GM23338 (cell line): ENCODE measurements at regions not wholly inside any gene's neighbourhood (a gene's known extent, or its start where the extent isn't known, plus 50 kb on each side); places are given as distances from the start of the nearest gene placed in this dataset.

Experiments used
- ATAC-seq: fragments of 200-7000 bp; cut with Tn5 transposase; 3 replicates; pipeline ENCODE4 v1.9.1; 2020
- DNase-seq: peaks from one replicate; pipeline ENCODE4 v3.0.0-alpha.2; 2015; ENCODE audit warnings: low spot score
- H2AFZ ChIP-seq: fragments of 200-600 bp; sonication (generic); 2 replicates; pipeline ENCODE4 v1.8.0; 2016; ENCODE audit warnings: antibody characterized with exemption, mild to moderate bottlenecking, moderate library complexity
- H3F3A ChIP-seq: fragments of 200-600 bp; sonication (generic); replicated peaks from 2 replicates; pipeline ENCODE4 v1.8.0; 2017; ENCODE audit warnings: antibody characterized with exemption, mixed run types, low read depth
- H3K27ac ChIP-seq: fragments of 200-600 bp; sonication (generic); 2 replicates; pipeline ENCODE4 v1.6.1; 2016; ENCODE audit warnings: low read depth
- H3K27me3 ChIP-seq: fragments of 200-600 bp; sonication (generic); 2 replicates; pipeline ENCODE4 v1.8.0; 2016; ENCODE audit warnings: mild to moderate bottlenecking, mixed run types, moderate library complexity; ENCODE audit not compliant: insufficient read depth
- H3K36me3 ChIP-seq: fragments of 200-600 bp; sonication (generic); 2 replicates; pipeline ENCODE4 v1.8.0; 2016; ENCODE audit warnings: mild to moderate bottlenecking; ENCODE audit not compliant: insufficient read depth
- H3K4me1 ChIP-seq: fragments of 200-600 bp; sonication (generic); 2 replicates; pipeline ENCODE4 v1.8.0; 2016; ENCODE audit warnings: mild to moderate bottlenecking, moderate library complexity; ENCODE audit not compliant: insufficient read depth
- H3K4me2 ChIP-seq: fragments of 200-600 bp; sonication (generic); 2 replicates; pipeline ENCODE4 v1.7.1; 2017; ENCODE audit warnings: mixed run types
- H3K4me3 ChIP-seq: fragments of 200-600 bp; sonication (generic); 2 replicates; pipeline ENCODE4 v1.6.1; 2016; ENCODE audit warnings: mixed run types
- H3K79me2 ChIP-seq: fragments of 200-600 bp; sonication (generic); replicated peaks from 2 replicates; pipeline ENCODE4 v1.8.0; 2017; ENCODE audit warnings: mild to moderate bottlenecking; ENCODE audit not compliant: insufficient read depth
- H3K9me2 ChIP-seq: fragments of 200-600 bp; sonication (generic); 2 replicates; pipeline ENCODE4 v1.8.0; 2017; ENCODE audit not compliant: insufficient read depth
- H4K20me1 ChIP-seq: fragments of 200-600 bp; sonication (generic); replicated peaks from 2 replicates; pipeline ENCODE4 v1.8.0; 2017; ENCODE audit warnings: mild to moderate bottlenecking; ENCODE audit not compliant: insufficient read depth
- H3K27ac Mint-ChIP-seq: 2 replicates; pipeline ENCODE4 v1.8.0; 2020; ENCODE audit warnings: inconsistent platforms, mild to moderate bottlenecking, moderate library complexity, mixed read lengths
- H3K27me3 Mint-ChIP-seq: 3 replicates; pipeline ENCODE4 v1.8.0; 2022; ENCODE audit warnings: low read depth, mild to moderate bottlenecking, moderate library complexity, mixed read lengths, inconsistent platforms; ENCODE audit not compliant: insufficient read depth, poor library complexity
- H3K36me3 Mint-ChIP-seq: 3 replicates; pipeline ENCODE4 v1.8.0; 2021; ENCODE audit warnings: low read depth, mild to moderate bottlenecking, inconsistent platforms, moderate library complexity, mixed read lengths
- H3K4me1 Mint-ChIP-seq: 3 replicates; pipeline ENCODE4 v1.8.0; 2020; ENCODE audit warnings: mild to moderate bottlenecking, inconsistent platforms, mixed read lengths
- H3K4me3 Mint-ChIP-seq: 3 replicates; pipeline ENCODE4 v1.8.0; 2021; ENCODE audit warnings: moderate library complexity, mild to moderate bottlenecking, inconsistent platforms, mixed read lengths
- H3K9me3 Mint-ChIP-seq: 3 replicates; pipeline ENCODE4 v1.8.0; 2020; ENCODE audit warnings: moderate library complexity, mild to moderate bottlenecking, inconsistent platforms, mixed read lengths
- CREB1 ChIP-seq: fragments of 250-450 bp; sonication (Bioruptor Pico); IDR thresholded peaks from 2 replicates; pipeline ENCODE4 v1.5.0; 2020; ENCODE audit warnings: low read depth, mild to moderate bottlenecking, moderate library complexity
- CTCF ChIP-seq, 2 experiments: fragments of 200-600 bp in 1 of 2; sonication (generic) in 1 of 2; conservative IDR thresholded peaks; 2 replicates each; pipeline versions ENCODE4 v1.5.1 to v1.6.1; 2016 to 2017; ENCODE audit warnings: antibody characterized with exemption in 2 of 2, low read depth in 2 of 2, mild to moderate bottlenecking in 2 of 2, moderate library complexity in 1 of 2
- ETS1 ChIP-seq: IDR thresholded peaks from 2 replicates; pipeline ENCODE4 v1.6.1; 2016; ENCODE audit warnings: antibody characterized with exemption
- EZH2 ChIP-seq: fragments of 200-600 bp; sonication (generic); IDR thresholded peaks from one replicate; pipeline ENCODE4 v1.8.0; 2017; ENCODE audit warnings: antibody characterized with exemption, mild to moderate bottlenecking, low read depth; ENCODE audit not compliant: unreplicated experiment
- EZH2phosphoT487 ChIP-seq: fragments of 200-600 bp; sonication (generic); IDR thresholded peaks from one replicate; pipeline ENCODE4 v1.8.1; 2018; ENCODE audit warnings: antibody characterized with exemption; ENCODE audit not compliant: unreplicated experiment
- JUNB ChIP-seq: IDR thresholded peaks from one replicate; pipeline ENCODE4 v1.6.1; 2016; ENCODE audit warnings: antibody characterized with exemption; ENCODE audit not compliant: unreplicated experiment
- NANOG ChIP-seq: IDR thresholded peaks from 2 replicates; pipeline ENCODE4 v1.6.1; 2016; ENCODE audit warnings: antibody characterized with exemption, borderline replicate concordance
- POLR2AphosphoS5 ChIP-seq: IDR thresholded peaks from 2 replicates; pipeline ENCODE4 v1.6.1; 2016; ENCODE audit warnings: antibody characterized with exemption, low read depth
- STAT1 ChIP-seq: IDR thresholded peaks from one replicate; pipeline ENCODE4 v1.6.1; 2016; ENCODE audit warnings: antibody characterized with exemption; ENCODE audit not compliant: unreplicated experiment
- ZNF114 ChIP-seq: fragments of 250-450 bp; sonication (Bioruptor Pico); IDR thresholded peaks from 2 replicates; pipeline ENCODE4 v1.5.0; 2020; ENCODE audit warnings: mild to moderate bottlenecking, moderate library complexity
- ZNF331 ChIP-seq: fragments of 250-450 bp; sonication (Bioruptor Pico); IDR thresholded peaks from 2 replicates; pipeline ENCODE4 v1.5.0; 2020; ENCODE audit warnings: low read depth, mild to moderate bottlenecking, moderate library complexity
- TF ChIP-seq, protein P1 (sequence below): IDR thresholded peaks from one replicate; pipeline ENCODE4 v1.6.1; 2018; ENCODE audit warnings: antibody characterized with exemption; ENCODE audit not compliant: unreplicated experiment
- TF ChIP-seq, protein P2 (sequence below): fragments of 250-450 bp; sonication (Bioruptor Pico); IDR thresholded peaks from 2 replicates; pipeline ENCODE4 v1.5.0; 2020; ENCODE audit warnings: mild to moderate bottlenecking, moderate library complexity

DNA sequence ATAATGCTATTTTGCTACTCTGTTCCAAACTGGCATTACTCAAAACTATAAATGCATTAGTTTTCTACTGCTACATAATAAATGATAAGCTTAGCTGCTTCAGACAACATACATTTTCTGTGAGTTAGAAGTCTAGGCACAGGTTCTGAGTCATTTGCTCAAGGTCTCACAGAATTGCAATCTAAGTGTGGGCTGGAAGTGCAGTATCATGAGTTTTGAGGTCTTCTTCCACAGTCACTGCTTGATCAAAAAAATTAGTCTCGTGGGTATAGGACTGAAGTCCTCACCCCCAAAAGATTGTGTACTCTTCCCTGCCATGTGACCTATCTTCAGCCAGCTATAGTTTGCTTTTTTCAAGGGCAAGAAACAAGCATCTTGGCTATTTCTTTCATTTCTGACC is 676.9 kb downstream of the ADCYAP1 start:
- 0 out of 2 replicates have a peak, but pooled peaks cover 6% of the 10 kb centered on the region for H3K4me1 ChIP-seq
- H3K9me2 ChIP-seq: no peaks in the 10 kb centered on the region
- peaks cover 9% of the 10 kb centered on the region for H3K4me1 Mint-ChIP-seq
- H3K27me3 Mint-ChIP-seq: no peaks in the 10 kb centered on the region
- H3K4me3 ChIP-seq: no peak overlapping the region
- H3K4me3 Mint-ChIP-seq: no peak overlapping the region
- no peaks in the 10 kb centered on the region for H3K9me3 Mint-ChIP-seq
- DNase-seq: no peak
- no peak overlapping the region for H2AFZ ChIP-seq
- H3K36me3 Mint-ChIP-seq: no peaks in the 10 kb centered on the region
- H3K27me3 ChIP-seq: no peaks in the 10 kb centered on the region
- no peak overlapping the region for H3K27ac Mint-ChIP-seq
- ATAC-seq: no peak
- H3K79me2 ChIP-seq: no peaks in the 10 kb centered on the region
- H4K20me1 ChIP-seq: no peaks in the 10 kb centered on the region
- H3F3A ChIP-seq: no peaks in the 10 kb centered on the region
- no peaks in the 10 kb centered on the region for H3K36me3 ChIP-seq
- TF ChIP-seq NANOG (no peak), STAT1 (no peak), ZNF331 (no peak), CREB1 (CRISPR knock-in tag) (no peak), EZH2phosphoT487 (no peak), ETS1 (no peak), ZNF114 (CRISPR knock-in tag) (no peak), EZH2 (no peak), CTCF (conservative IDR thresholded peaks at IDR 0.05; ENCODE audit: low read depth in 2 of 2) (no peak), POLR2AphosphoS5 (no peak), JUNB (no peak)
- TF ChIP-seq, protein P1, sequence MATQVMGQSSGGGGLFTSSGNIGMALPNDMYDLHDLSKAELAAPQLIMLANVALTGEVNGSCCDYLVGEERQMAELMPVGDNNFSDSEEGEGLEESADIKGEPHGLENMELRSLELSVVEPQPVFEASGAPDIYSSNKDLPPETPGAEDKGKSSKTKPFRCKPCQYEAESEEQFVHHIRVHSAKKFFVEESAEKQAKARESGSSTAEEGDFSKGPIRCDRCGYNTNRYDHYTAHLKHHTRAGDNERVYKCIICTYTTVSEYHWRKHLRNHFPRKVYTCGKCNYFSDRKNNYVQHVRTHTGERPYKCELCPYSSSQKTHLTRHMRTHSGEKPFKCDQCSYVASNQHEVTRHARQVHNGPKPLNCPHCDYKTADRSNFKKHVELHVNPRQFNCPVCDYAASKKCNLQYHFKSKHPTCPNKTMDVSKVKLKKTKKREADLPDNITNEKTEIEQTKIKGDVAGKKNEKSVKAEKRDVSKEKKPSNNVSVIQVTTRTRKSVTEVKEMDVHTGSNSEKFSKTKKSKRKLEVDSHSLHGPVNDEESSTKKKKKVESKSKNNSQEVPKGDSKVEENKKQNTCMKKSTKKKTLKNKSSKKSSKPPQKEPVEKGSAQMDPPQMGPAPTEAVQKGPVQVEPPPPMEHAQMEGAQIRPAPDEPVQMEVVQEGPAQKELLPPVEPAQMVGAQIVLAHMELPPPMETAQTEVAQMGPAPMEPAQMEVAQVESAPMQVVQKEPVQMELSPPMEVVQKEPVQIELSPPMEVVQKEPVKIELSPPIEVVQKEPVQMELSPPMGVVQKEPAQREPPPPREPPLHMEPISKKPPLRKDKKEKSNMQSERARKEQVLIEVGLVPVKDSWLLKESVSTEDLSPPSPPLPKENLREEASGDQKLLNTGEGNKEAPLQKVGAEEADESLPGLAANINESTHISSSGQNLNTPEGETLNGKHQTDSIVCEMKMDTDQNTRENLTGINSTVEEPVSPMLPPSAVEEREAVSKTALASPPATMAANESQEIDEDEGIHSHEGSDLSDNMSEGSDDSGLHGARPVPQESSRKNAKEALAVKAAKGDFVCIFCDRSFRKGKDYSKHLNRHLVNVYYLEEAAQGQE: no peak
- TF ChIP-seq, protein P2, sequence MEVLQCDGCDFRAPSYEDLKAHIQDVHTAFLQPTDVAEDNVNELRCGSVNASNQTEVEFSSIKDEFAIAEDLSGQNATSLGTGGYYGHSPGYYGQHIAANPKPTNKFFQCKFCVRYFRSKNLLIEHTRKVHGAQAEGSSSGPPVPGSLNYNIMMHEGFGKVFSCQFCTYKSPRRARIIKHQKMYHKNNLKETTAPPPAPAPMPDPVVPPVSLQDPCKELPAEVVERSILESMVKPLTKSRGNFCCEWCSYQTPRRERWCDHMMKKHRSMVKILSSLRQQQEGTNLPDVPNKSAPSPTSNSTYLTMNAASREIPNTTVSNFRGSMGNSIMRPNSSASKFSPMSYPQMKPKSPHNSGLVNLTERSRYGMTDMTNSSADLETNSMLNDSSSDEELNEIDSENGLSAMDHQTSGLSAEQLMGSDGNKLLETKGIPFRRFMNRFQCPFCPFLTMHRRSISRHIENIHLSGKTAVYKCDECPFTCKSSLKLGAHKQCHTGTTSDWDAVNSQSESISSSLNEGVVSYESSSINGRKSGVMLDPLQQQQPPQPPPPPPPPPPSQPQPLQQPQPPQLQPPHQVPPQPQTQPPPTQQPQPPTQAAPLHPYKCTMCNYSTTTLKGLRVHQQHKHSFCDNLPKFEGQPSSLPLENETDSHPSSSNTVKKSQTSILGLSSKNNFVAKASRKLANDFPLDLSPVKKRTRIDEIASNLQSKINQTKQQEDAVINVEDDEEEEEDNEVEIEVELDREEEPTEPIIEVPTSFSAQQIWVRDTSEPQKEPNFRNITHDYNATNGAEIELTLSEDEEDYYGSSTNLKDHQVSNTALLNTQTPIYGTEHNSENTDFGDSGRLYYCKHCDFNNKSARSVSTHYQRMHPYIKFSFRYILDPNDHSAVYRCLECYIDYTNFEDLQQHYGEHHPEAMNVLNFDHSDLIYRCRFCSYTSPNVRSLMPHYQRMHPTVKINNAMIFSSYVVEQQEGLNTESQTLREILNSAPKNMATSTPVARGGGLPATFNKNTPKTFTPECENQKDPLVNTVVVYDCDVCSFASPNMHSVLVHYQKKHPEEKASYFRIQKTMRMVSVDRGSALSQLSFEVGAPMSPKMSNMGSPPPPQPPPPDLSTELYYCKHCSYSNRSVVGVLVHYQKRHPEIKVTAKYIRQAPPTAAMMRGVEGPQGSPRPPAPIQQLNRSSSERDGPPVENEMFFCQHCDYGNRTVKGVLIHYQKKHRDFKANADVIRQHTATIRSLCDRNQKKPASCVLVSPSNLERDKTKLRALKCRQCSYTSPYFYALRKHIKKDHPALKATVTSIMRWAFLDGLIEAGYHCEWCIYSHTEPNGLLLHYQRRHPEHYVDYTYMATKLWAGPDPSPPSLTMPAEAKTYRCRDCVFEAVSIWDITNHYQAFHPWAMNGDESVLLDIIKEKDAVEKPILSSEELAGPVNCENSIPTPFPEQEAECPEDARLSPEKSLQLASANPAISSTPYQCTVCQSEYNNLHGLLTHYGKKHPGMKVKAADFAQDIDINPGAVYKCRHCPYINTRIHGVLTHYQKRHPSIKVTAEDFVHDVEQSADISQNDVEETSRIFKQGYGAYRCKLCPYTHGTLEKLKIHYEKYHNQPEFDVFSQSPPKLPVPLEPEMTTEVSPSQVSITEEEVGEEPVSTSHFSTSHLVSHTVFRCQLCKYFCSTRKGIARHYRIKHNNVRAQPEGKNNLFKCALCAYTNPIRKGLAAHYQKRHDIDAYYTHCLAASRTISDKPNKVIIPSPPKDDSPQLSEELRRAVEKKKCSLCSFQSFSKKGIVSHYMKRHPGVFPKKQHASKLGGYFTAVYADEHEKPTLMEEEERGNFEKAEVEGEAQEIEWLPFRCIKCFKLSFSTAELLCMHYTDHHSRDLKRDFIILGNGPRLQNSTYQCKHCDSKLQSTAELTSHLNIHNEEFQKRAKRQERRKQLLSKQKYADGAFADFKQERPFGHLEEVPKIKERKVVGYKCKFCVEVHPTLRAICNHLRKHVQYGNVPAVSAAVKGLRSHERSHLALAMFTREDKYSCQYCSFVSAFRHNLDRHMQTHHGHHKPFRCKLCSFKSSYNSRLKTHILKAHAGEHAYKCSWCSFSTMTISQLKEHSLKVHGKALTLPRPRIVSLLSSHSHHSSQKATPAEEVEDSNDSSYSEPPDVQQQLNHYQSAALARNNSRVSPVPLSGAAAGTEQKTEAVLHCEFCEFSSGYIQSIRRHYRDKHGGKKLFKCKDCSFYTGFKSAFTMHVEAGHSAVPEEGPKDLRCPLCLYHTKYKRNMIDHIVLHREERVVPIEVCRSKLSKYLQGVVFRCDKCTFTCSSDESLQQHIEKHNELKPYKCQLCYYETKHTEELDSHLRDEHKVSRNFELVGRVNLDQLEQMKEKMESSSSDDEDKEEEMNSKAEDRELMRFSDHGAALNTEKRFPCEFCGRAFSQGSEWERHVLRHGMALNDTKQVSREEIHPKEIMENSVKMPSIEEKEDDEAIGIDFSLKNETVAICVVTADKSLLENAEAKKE: no peak
- H3K27ac ChIP-seq: no peak overlapping the region
- H3K4me2 ChIP-seq: no peak overlapping the region
